HFFc6 (cell line): ENCODE measurements at regions not wholly inside any gene's neighbourhood (a gene's known extent, or its start where the extent isn't known, plus 50 kb on each side); places are given as distances from the start of the nearest gene placed in this dataset.
A peak's percentile ranks its signal among the peaks of the same experiment; 100 is the strongest.

ENCODE experiments used
- DNase-seq: peaks from one replicate; pipeline ENCODE4 v3.0.0-alpha.2; 2018
- H3K27ac Mint-ChIP-seq: 2 replicates; pipeline ENCODE4 v1.8.0; 2020; ENCODE audit warnings: mild to moderate bottlenecking, mixed read lengths
- H3K27me3 Mint-ChIP-seq: 2 replicates; pipeline ENCODE4 v1.8.0; 2021; ENCODE audit warnings: mild to moderate bottlenecking, moderate library complexity, mixed read lengths; ENCODE audit not compliant: insufficient read depth
- H3K36me3 Mint-ChIP-seq: 2 replicates; pipeline ENCODE4 v1.8.0; 2021; ENCODE audit warnings: low read depth, mixed read lengths
- H3K4me1 Mint-ChIP-seq: 2 replicates; pipeline ENCODE4 v1.8.0; 2020; ENCODE audit warnings: low read depth, mixed read lengths
- H3K4me3 Mint-ChIP-seq: 2 replicates; pipeline ENCODE4 v1.8.0; 2020; ENCODE audit warnings: mild to moderate bottlenecking, moderate library complexity, mixed read lengths
- H3K9me3 Mint-ChIP-seq: 2 replicates; pipeline ENCODE4 v1.8.0; 2020; ENCODE audit warnings: mild to moderate bottlenecking, mixed read lengths
- CTCF ChIP-seq: fragments of 200-600 bp; sonication (generic); IDR thresholded peaks from 2 replicates; pipeline ENCODE4 v1.5.0; 2021; ENCODE audit warnings: antibody characterized with exemption, mild to moderate bottlenecking

- TF ChIP-seq CTCF = no peak
- H3K36me3 Mint-ChIP-seq = no peaks in the 10 kb centered on the region
- peaks cover 40% of the 10 kb centered on the region for H3K9me3 Mint-ChIP-seq
- no peak for DNase-seq
- no peak overlapping the region for H3K27ac Mint-ChIP-seq
- no peaks in the 10 kb centered on the region for H3K27me3 Mint-ChIP-seq
- H3K4me3 Mint-ChIP-seq = no peak overlapping the region
- H3K4me1 Mint-ChIP-seq = no peaks in the 10 kb centered on the region
Measured at GRCh38 chr12:33581613-33582122, 142.0 kb upstream of the SYT10 start.

GRCh38 chr12:33586576-33586975 is 147.0 kb upstream of the SYT10 start:
- Mint-ChIP-seq H3K4me3 (no peak overlapping the region), H3K27ac (no peak overlapping the region), H3K4me1 (no peaks in the 10 kb centered on the region), H3K36me3 (no peaks in the 10 kb centered on the region), H3K9me3 (peaks cover 28% of the 10 kb centered on the region), H3K27me3 (no peaks in the 10 kb centered on the region)
- no peak for DNase-seq
- no peak for TF ChIP-seq CTCF

GRCh38 chr12:33587354-33587753 is 147.7 kb upstream of the SYT10 start:
- no peak for DNase-seq
- Mint-ChIP-seq H3K27ac (no peak overlapping the region), H3K27me3 (no peaks in the 10 kb centered on the region), H3K9me3 (peaks cover 28% of the 10 kb centered on the region), H3K36me3 (no peaks in the 10 kb centered on the region), H3K4me3 (no peak overlapping the region), H3K4me1 (no peaks in the 10 kb centered on the region)
- TF ChIP-seq CTCF = no peak

GRCh38 chr12:33587784-33588712 is 148.4 kb upstream of the SYT10 start:
- H3K36me3 Mint-ChIP-seq = no peaks in the 10 kb centered on the region
- no peaks in the 10 kb centered on the region for H3K4me1 Mint-ChIP-seq
- no peaks in the 10 kb centered on the region for H3K27me3 Mint-ChIP-seq
- no peak for TF ChIP-seq CTCF
- H3K9me3 Mint-ChIP-seq = peaks cover 28% of the 10 kb centered on the region
- H3K4me3 Mint-ChIP-seq = no peak overlapping the region
- no peak overlapping the region; the same call in 1 of the 2 replicates for H3K27ac Mint-ChIP-seq
- DNase-seq = peak; percentile 10

- H3K4me3 Mint-ChIP-seq = no peak overlapping the region
- peaks cover 28% of the 10 kb centered on the region for H3K9me3 Mint-ChIP-seq
- H3K4me1 Mint-ChIP-seq = no peaks in the 10 kb centered on the region
- no peak for DNase-seq
- no peaks in the 10 kb centered on the region for H3K27me3 Mint-ChIP-seq
- no peaks in the 10 kb centered on the region for H3K36me3 Mint-ChIP-seq
- no peak for TF ChIP-seq CTCF
- H3K27ac Mint-ChIP-seq = no peak overlapping the region; the same call in 1 of the 2 replicates
Measured at GRCh38 chr12:33588725-33589405, 149.2 kb upstream of the SYT10 start.
